ENCODE measurements at regions not wholly inside any gene's neighbourhood (a gene's known extent, or its start where the extent isn't known, plus 50 kb on each side); places are given as distances from the start of the nearest gene placed in this dataset.
"Not testable (repeated sequence)": the region's sequence is repeated elsewhere in the genome, so short reads cannot be mapped to it uniquely, and the experiment has no call there.

DNA sequence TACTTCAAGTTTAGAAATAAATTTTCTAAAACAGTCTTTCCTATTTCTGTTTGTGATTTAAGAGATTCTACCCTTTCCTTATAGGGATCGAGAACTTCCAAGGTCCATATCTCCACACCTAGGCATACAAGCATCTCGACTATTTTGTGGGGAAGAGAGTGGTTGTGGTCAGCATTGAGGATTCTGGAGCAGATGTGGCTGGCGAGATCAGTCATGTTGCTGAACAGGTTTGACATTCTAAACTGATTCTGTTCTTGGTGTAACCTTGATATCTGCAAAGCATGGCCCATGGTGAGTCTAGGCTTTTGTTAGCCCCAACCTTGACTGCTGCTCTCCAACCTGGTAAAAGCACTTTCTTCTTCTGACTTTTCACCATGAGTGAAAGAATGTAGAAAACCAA lies 167.6 kb upstream of the POGK start:
- H3K4me1 ChIP-seq (ENCODE audit: control insufficient read depth, insufficient read depth, low read length, unreplicated experiment): no peaks in the 10 kb centered on the region
- H3K79me2 ChIP-seq (ENCODE audit: control insufficient read depth, insufficient read depth, low read length, unreplicated experiment): no peaks in the 10 kb centered on the region
- no peak overlapping the region for H2AFZ ChIP-seq (ENCODE audit: low read length, unreplicated experiment)
- H3K27ac ChIP-seq (ENCODE audit: low read depth, low read length): no peak overlapping the region
- H3K36me3 ChIP-seq (ENCODE audit: insufficient read depth, low read length): no peaks in the 10 kb centered on the region
- no peak overlapping the region for H3K4me3 ChIP-seq (ENCODE audit: low read depth, low read length)
- no peaks in the 10 kb centered on the region for H3K27me3 ChIP-seq (ENCODE audit: insufficient read depth, low read length)

- Histone ChIP-seq H3K4me3 (ENCODE audit: low read depth, low read length) (no peak overlapping the region), H3K27ac (ENCODE audit: low read depth, low read length) (no peak overlapping the region), H3K79me2 (ENCODE audit: control insufficient read depth, insufficient read depth, low read length, unreplicated experiment) (no peaks in the 10 kb centered on the region), H3K27me3 (ENCODE audit: insufficient read depth, low read length) (no peaks in the 10 kb centered on the region), H3K36me3 (ENCODE audit: insufficient read depth, low read length) (no peaks in the 10 kb centered on the region), H3K4me1 (ENCODE audit: control insufficient read depth, insufficient read depth, low read length, unreplicated experiment) (no peaks in the 10 kb centered on the region), H2AFZ (ENCODE audit: low read length, unreplicated experiment) (no peak overlapping the region)
Observed at GRCh38 chr1:166673722-166674121, 165.6 kb upstream of the POGK start.

- Histone ChIP-seq H3K4me1 (ENCODE audit: control insufficient read depth, insufficient read depth, low read length, unreplicated experiment) (no peaks in the 10 kb centered on the region), H2AFZ (ENCODE audit: low read length, unreplicated experiment) (no peak overlapping the region), H3K4me3 (ENCODE audit: low read depth, low read length) (no peak overlapping the region), H3K36me3 (ENCODE audit: insufficient read depth, low read length) (no peaks in the 10 kb centered on the region), H3K79me2 (ENCODE audit: control insufficient read depth, insufficient read depth, low read length, unreplicated experiment) (no peaks in the 10 kb centered on the region), H3K27me3 (ENCODE audit: insufficient read depth, low read length) (no peaks in the 10 kb centered on the region), H3K27ac (ENCODE audit: low read depth, low read length) (no peak overlapping the region)
Observed at GRCh38 chr1:166675213-166675612, 164.1 kb upstream of the POGK start.

DNA sequence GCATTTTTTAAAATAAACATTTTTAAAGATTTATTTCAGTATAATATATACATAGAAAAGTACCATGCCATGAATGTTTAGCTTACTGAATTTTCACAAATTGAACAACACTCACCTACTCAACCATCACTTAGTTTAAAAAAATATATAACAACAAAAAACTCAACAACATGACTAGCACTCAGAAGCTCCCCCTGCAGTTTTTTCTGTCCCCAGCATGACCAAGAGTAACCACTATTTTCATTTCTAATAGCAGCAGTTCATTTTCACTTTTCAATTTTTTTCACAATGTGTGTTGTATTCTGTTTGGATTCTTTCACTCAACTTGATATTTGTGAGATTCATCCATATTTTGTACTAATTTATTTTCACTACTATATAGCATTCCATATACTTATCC lies 162.3 kb upstream of the POGK start:
- Histone ChIP-seq H3K27me3 (ENCODE audit: insufficient read depth, low read length) (no peaks in the 10 kb centered on the region), H3K79me2 (ENCODE audit: control insufficient read depth, insufficient read depth, low read length, unreplicated experiment) (no peaks in the 10 kb centered on the region), H3K36me3 (ENCODE audit: insufficient read depth, low read length) (no peaks in the 10 kb centered on the region), H3K4me1 (ENCODE audit: control insufficient read depth, insufficient read depth, low read length, unreplicated experiment) (no peaks in the 10 kb centered on the region), H3K4me3 (ENCODE audit: low read depth, low read length) (no peak overlapping the region), H3K27ac (ENCODE audit: low read depth, low read length) (no peak overlapping the region), H2AFZ (ENCODE audit: low read length, unreplicated experiment) (no peak overlapping the region)

GRCh38 chr1:166679369-166679768 lies 159.9 kb upstream of the POGK start:
- Histone ChIP-seq H3K4me3 (ENCODE audit: low read depth, low read length) (no peak overlapping the region), H3K27me3 (ENCODE audit: insufficient read depth, low read length) (no peaks in the 10 kb centered on the region), H3K27ac (ENCODE audit: low read depth, low read length) (no peak overlapping the region), H3K79me2 (ENCODE audit: control insufficient read depth, insufficient read depth, low read length, unreplicated experiment) (no peaks in the 10 kb centered on the region), H2AFZ (ENCODE audit: low read length, unreplicated experiment) (no peak overlapping the region), H3K4me1 (ENCODE audit: control insufficient read depth, insufficient read depth, low read length, unreplicated experiment) (no peaks in the 10 kb centered on the region), H3K36me3 (ENCODE audit: insufficient read depth, low read length) (no peaks in the 10 kb centered on the region)

GRCh38 chr1:166682588-166682987 lies 156.7 kb upstream of the POGK start:
- Histone ChIP-seq H3K4me1 (ENCODE audit: control insufficient read depth, insufficient read depth, low read length, unreplicated experiment) (no peaks in the 10 kb centered on the region), H3K27me3 (ENCODE audit: insufficient read depth, low read length) (no peaks in the 10 kb centered on the region), H3K27ac (ENCODE audit: low read depth, low read length) (no peak overlapping the region), H3K4me3 (ENCODE audit: low read depth, low read length) (no peak overlapping the region), H3K79me2 (ENCODE audit: control insufficient read depth, insufficient read depth, low read length, unreplicated experiment) (no peaks in the 10 kb centered on the region), H2AFZ (ENCODE audit: low read length, unreplicated experiment) (no peak overlapping the region), H3K36me3 (ENCODE audit: insufficient read depth, low read length) (no peaks in the 10 kb centered on the region)

DNA sequence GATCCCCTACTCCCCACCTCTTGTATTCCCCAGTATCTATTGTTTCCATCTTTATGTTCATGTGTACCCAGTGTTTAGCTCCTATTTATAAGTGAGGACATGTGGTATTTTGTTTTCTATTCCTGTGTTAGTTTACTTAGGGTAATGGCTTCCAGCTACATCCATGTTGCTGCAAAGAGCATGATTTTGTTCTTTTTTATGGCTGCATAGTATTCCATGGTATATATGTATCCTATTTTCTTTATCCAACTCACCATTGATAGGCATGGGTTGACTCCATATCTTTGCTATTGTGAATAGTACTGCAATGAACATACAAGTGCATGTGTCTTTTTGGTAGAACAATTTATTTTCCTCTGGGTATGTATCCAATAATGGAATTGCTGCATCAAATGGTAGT lies 154.6 kb upstream of the POGK start:
- not testable (repeated sequence) for H3K36me3 ChIP-seq (ENCODE audit: insufficient read depth, low read length); H3K27ac ChIP-seq (ENCODE audit: low read depth, low read length); H3K4me1 ChIP-seq (ENCODE audit: control insufficient read depth, insufficient read depth, low read length, unreplicated experiment); H2AFZ ChIP-seq (ENCODE audit: low read length, unreplicated experiment); H3K79me2 ChIP-seq (ENCODE audit: control insufficient read depth, insufficient read depth, low read length, unreplicated experiment); H3K27me3 ChIP-seq (ENCODE audit: insufficient read depth, low read length); H3K4me3 ChIP-seq (ENCODE audit: low read depth, low read length)

DNA sequence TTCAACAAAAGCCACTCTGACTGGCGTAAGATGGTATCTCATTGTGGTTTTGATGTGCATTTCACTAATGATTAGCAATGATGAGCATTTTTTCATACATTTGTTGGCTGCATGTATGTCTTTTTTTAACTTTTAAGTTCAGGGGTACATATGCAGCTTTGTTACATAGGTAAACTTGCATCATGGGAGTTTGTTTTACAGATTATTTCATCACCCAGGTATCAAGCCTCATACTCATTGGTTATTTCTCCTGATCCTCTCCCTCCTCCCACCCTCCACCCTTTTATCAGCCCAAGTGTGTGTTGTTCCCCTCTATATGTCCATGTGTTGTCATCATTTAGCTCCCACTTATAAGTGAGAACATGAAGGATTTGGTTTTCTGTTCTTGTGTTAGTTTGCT lies 154.1 kb upstream of the POGK start:
- Histone ChIP-seq H3K27me3 (ENCODE audit: insufficient read depth, low read length) (no peaks in the 10 kb centered on the region), H3K36me3 (ENCODE audit: insufficient read depth, low read length) (no peaks in the 10 kb centered on the region), H2AFZ (ENCODE audit: low read length, unreplicated experiment) (no peak overlapping the region), H3K79me2 (ENCODE audit: control insufficient read depth, insufficient read depth, low read length, unreplicated experiment) (no peaks in the 10 kb centered on the region), H3K4me3 (ENCODE audit: low read depth, low read length) (no peak overlapping the region), H3K4me1 (ENCODE audit: control insufficient read depth, insufficient read depth, low read length, unreplicated experiment) (no peaks in the 10 kb centered on the region), H3K27ac (ENCODE audit: low read depth, low read length) (no peak overlapping the region)

GRCh38 chr1:166685891-166686290 lies 153.4 kb upstream of the POGK start:
- H3K36me3 ChIP-seq (ENCODE audit: insufficient read depth, low read length); H3K27ac ChIP-seq (ENCODE audit: low read depth, low read length); H3K4me3 ChIP-seq (ENCODE audit: low read depth, low read length); H3K27me3 ChIP-seq (ENCODE audit: insufficient read depth, low read length); H2AFZ ChIP-seq (ENCODE audit: low read length, unreplicated experiment); H3K4me1 ChIP-seq (ENCODE audit: control insufficient read depth, insufficient read depth, low read length, unreplicated experiment); H3K79me2 ChIP-seq (ENCODE audit: control insufficient read depth, insufficient read depth, low read length, unreplicated experiment): not testable (repeated sequence)

GRCh38 chr1:166690596-166690995 lies 148.7 kb upstream of the POGK start:
- H3K4me3 ChIP-seq (ENCODE audit: low read depth, low read length); H3K4me1 ChIP-seq (ENCODE audit: control insufficient read depth, insufficient read depth, low read length, unreplicated experiment); H3K27me3 ChIP-seq (ENCODE audit: insufficient read depth, low read length); H3K27ac ChIP-seq (ENCODE audit: low read depth, low read length); H3K79me2 ChIP-seq (ENCODE audit: control insufficient read depth, insufficient read depth, low read length, unreplicated experiment); H2AFZ ChIP-seq (ENCODE audit: low read length, unreplicated experiment); H3K36me3 ChIP-seq (ENCODE audit: insufficient read depth, low read length): not testable (repeated sequence)

- no peak overlapping the region for H3K27ac ChIP-seq (ENCODE audit: low read depth, low read length)
- no peaks in the 10 kb centered on the region for H3K36me3 ChIP-seq (ENCODE audit: insufficient read depth, low read length)
- no peak overlapping the region for H3K4me3 ChIP-seq (ENCODE audit: low read depth, low read length)
- H2AFZ ChIP-seq (ENCODE audit: low read length, unreplicated experiment): no peak overlapping the region
- H3K4me1 ChIP-seq (ENCODE audit: control insufficient read depth, insufficient read depth, low read length, unreplicated experiment): no peaks in the 10 kb centered on the region
- H3K27me3 ChIP-seq (ENCODE audit: insufficient read depth, low read length): no peaks in the 10 kb centered on the region
- no peaks in the 10 kb centered on the region for H3K79me2 ChIP-seq (ENCODE audit: control insufficient read depth, insufficient read depth, low read length, unreplicated experiment)
Observed at GRCh38 chr1:166691476-166691875, 147.8 kb upstream of the POGK start.

DNA sequence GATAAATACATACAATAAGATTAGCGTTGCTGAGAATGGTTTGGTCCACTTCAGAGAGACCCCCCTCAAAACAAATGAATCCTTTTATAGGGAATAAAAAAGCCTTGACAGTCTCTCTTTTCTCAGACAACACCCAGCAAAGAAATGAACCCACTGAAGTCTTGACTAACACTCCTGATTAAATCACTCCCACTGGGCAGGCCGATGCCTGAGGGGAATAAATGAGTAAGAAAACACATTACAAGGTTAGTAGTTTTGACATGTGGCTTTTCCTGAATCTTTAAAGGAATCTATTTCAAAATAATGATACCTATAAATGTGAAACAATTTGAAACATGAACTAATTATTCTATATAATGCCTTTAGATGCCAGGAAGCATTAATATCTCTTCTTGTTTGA lies 146.9 kb upstream of the POGK start:
- H3K4me1 ChIP-seq (ENCODE audit: control insufficient read depth, insufficient read depth, low read length, unreplicated experiment): no peaks in the 10 kb centered on the region
- H3K4me3 ChIP-seq (ENCODE audit: low read depth, low read length): no peak overlapping the region
- no peaks in the 10 kb centered on the region for H3K79me2 ChIP-seq (ENCODE audit: control insufficient read depth, insufficient read depth, low read length, unreplicated experiment)
- no peak overlapping the region for H3K27ac ChIP-seq (ENCODE audit: low read depth, low read length)
- H3K27me3 ChIP-seq (ENCODE audit: insufficient read depth, low read length): no peaks in the 10 kb centered on the region
- no peaks in the 10 kb centered on the region for H3K36me3 ChIP-seq (ENCODE audit: insufficient read depth, low read length)
- H2AFZ ChIP-seq (ENCODE audit: low read length, unreplicated experiment): no peak overlapping the region

Data from ACC112 (cell line).